ENCODE measurements at regions not wholly inside any gene's neighbourhood (a gene's known extent, or its start where the extent isn't known, plus 50 kb on each side); places are given as distances from the start of the nearest gene placed in this dataset.

DNA sequence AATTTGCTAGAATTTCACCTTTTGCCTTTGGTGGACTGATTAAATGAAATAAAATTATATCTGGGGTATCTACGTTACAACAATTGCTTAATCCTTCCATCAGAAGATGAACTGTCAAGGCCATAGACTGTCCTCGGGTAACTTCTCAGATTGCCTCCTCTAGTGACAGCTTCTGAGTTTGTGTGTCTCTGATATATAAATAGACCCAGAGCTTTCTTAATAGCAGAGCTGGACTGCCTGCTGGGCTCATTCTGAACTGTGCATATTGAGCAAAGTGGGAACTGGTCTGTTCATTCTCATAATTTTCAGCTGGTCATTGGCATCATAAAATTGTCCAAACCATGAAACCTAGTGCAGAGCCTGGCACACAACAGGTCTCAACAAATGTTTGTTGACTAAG, 99.1 kb upstream of the GRAMD1B start:
- peaks cover 8% of the 10 kb centered on the region for H3K27me3 Mint-ChIP-seq (ENCODE audit: low read depth)
- no peak overlapping the region for H3K4me3 Mint-ChIP-seq (ENCODE audit: unreplicated experiment)
- no peak overlapping the region for H3K27ac Mint-ChIP-seq (ENCODE audit: unreplicated experiment)
- no peaks in the 10 kb centered on the region for H3K9me3 Mint-ChIP-seq (ENCODE audit: low read depth)
- no peak for DNase-seq (ENCODE audit: low spot score)
- TF ChIP-seq, protein P1, sequence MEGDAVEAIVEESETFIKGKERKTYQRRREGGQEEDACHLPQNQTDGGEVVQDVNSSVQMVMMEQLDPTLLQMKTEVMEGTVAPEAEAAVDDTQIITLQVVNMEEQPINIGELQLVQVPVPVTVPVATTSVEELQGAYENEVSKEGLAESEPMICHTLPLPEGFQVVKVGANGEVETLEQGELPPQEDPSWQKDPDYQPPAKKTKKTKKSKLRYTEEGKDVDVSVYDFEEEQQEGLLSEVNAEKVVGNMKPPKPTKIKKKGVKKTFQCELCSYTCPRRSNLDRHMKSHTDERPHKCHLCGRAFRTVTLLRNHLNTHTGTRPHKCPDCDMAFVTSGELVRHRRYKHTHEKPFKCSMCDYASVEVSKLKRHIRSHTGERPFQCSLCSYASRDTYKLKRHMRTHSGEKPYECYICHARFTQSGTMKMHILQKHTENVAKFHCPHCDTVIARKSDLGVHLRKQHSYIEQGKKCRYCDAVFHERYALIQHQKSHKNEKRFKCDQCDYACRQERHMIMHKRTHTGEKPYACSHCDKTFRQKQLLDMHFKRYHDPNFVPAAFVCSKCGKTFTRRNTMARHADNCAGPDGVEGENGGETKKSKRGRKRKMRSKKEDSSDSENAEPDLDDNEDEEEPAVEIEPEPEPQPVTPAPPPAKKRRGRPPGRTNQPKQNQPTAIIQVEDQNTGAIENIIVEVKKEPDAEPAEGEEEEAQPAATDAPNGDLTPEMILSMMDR (IDR thresholded peaks at IDR 0.05) = no peak
- no peaks in the 10 kb centered on the region for H3K36me3 Mint-ChIP-seq (ENCODE audit: low read depth)
- H3K4me1 Mint-ChIP-seq (ENCODE audit: low read depth) = no peaks in the 10 kb centered on the region

DNA sequence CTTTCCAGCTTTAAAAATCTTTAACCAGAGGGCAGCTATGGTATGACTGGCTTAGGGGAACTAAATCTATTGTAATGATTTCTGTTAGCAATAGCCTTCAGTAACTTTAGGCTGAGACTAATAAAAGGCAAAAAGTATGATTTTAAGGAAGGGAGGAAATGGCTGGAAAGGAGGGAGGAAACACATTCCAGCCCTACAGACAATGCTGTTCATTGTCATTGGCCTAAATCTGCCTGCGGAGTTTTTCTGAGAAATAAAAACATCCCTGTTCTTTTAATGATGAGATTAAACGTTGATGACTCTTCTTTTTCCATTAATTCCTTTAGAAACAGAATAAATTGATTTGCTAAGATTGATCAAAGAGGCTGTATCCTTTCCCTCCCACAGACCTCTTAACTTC, 99.6 kb upstream of the GRAMD1B start:
- Mint-ChIP-seq H3K27ac (ENCODE audit: unreplicated experiment) (no peak overlapping the region), H3K36me3 (ENCODE audit: low read depth) (no peaks in the 10 kb centered on the region), H3K4me3 (ENCODE audit: unreplicated experiment) (no peak overlapping the region), H3K9me3 (ENCODE audit: low read depth) (no peaks in the 10 kb centered on the region), H3K4me1 (ENCODE audit: low read depth) (no peaks in the 10 kb centered on the region), H3K27me3 (ENCODE audit: low read depth) (peaks cover 4% of the 10 kb centered on the region)
- TF ChIP-seq, protein P1 (IDR thresholded peaks at IDR 0.05) = no peak
- no peak for DNase-seq (ENCODE audit: low spot score)

DNA sequence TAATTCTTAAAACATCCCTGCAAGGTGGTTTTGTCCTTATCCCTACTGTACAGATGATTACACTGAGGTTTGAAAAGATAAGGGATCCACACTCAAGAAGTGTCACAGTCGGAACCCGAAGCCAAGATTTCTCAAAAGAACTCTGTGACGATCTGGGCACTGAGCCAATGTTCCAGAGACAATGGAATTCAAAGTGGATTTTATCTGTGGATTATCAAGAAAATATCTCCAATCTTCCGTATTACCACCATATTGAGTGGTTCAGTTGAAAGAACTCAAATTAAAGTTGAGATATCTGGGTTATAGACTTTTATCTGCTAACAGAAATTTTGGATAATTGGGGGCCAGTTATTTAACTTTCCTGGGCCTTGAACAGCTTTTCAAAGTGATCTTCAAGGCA, 100.0 kb upstream of the GRAMD1B start:
- no peaks in the 10 kb centered on the region for H3K9me3 Mint-ChIP-seq (ENCODE audit: low read depth)
- no peaks in the 10 kb centered on the region for H3K36me3 Mint-ChIP-seq (ENCODE audit: low read depth)
- no peak for DNase-seq (ENCODE audit: low spot score)
- TF ChIP-seq, protein P1 (IDR thresholded peaks at IDR 0.05) = no peak
- H3K27ac Mint-ChIP-seq (ENCODE audit: unreplicated experiment) = no peak overlapping the region
- no peak overlapping the region for H3K4me3 Mint-ChIP-seq (ENCODE audit: unreplicated experiment)
- H3K4me1 Mint-ChIP-seq (ENCODE audit: low read depth) = no peaks in the 10 kb centered on the region
- H3K27me3 Mint-ChIP-seq (ENCODE audit: low read depth) = no peaks in the 10 kb centered on the region

DNA sequence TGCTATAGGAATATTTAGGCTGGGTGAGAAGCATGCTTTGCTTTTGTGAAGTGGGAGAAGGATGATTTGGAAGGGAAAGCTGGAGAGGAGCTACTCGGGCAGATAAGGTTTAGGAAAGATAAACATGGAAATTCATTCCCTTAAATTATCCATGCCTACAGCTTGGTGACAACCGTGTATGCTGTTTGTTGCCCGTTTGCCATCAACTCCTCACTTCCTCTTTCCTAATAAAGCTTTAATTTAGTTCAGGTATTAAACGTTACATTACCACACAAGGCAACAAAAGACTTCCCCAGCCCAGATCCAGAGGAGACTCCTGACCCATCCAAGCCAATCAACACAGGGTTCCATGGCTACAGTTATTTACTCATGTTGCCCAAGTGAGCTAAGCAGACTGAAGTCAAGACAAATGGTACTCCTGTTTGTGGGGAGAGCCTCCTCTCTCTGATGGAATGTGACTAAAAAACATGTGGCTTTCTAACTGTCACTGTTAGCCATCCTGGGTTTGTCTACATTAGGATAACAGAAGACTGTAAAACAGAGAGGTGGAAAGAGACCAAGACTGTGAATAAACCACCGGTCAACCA, 101.7 kb upstream of the GRAMD1B start:
- H3K4me3 Mint-ChIP-seq (ENCODE audit: unreplicated experiment) = no peak overlapping the region
- H3K4me1 Mint-ChIP-seq (ENCODE audit: low read depth) = no peaks in the 10 kb centered on the region
- H3K27me3 Mint-ChIP-seq (ENCODE audit: low read depth) = no peaks in the 10 kb centered on the region
- H3K36me3 Mint-ChIP-seq (ENCODE audit: low read depth) = no peaks in the 10 kb centered on the region
- no peak for DNase-seq (ENCODE audit: low spot score)
- TF ChIP-seq, protein P1 (IDR thresholded peaks at IDR 0.05) = no peak
- no peak overlapping the region for H3K27ac Mint-ChIP-seq (ENCODE audit: unreplicated experiment)
- no peaks in the 10 kb centered on the region for H3K9me3 Mint-ChIP-seq (ENCODE audit: low read depth)

DNA sequence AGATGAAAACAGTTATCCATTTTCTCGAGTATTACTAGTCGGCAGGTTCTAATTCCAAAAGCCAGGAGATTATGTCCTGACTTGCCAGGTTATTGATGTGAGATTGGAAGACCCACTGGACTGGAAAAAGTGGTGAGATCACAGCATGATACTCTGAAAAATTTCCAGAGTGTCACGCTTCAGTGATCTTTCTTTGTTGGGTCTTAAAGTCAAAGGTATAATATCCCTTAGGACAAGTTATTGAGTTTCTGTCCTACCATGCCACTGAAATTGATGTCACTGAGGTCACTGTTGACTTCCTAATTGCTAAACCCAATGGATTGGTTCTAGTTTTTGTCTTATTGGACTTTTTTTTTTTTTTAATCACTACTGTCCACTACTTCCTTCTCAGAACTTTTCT, 104.5 kb upstream of the GRAMD1B start:
- H3K4me3 Mint-ChIP-seq (ENCODE audit: unreplicated experiment) = no peak overlapping the region
- no peaks in the 10 kb centered on the region for H3K9me3 Mint-ChIP-seq (ENCODE audit: low read depth)
- H3K27me3 Mint-ChIP-seq (ENCODE audit: low read depth) = peaks cover 7% of the 10 kb centered on the region
- no peaks in the 10 kb centered on the region for H3K36me3 Mint-ChIP-seq (ENCODE audit: low read depth)
- no peak overlapping the region for H3K27ac Mint-ChIP-seq (ENCODE audit: unreplicated experiment)
- no peak for DNase-seq (ENCODE audit: low spot score)
- TF ChIP-seq, protein P1 (IDR thresholded peaks at IDR 0.05) = no peak
- H3K4me1 Mint-ChIP-seq (ENCODE audit: low read depth) = no peaks in the 10 kb centered on the region
